ENCODE measurements at regions not wholly inside any gene's neighbourhood (a gene's known extent, or its start where the extent isn't known, plus 50 kb on each side); places are given as distances from the start of the nearest gene placed in this dataset.

GRCh38 chr6:14454473-14454775, 336.9 kb downstream of the CD83 start:
- no peak overlapping the region for H3K27ac ChIP-seq (replicated peaks in 1 of 4)
- no peaks in the 10 kb centered on the region for H3K9me3 ChIP-seq
- DNase-seq (ENCODE audit: extremely low spot score) = no peak
- 95% methylated on average over 4 of the region's 4 CpGs for WGBS
- no peaks in the 10 kb centered on the region for H3K27me3 ChIP-seq
- intact Hi-C loops (cut with DNase I) = no loop called here
- H3K4me3 ChIP-seq = no peak overlapping the region
- H3K4me1 ChIP-seq = peaks cover 41 to 65% (median 50%) of the 10 kb centered on the region in 4 donors
- TF ChIP-seq POLR2AphosphoS5 (IDR thresholded peaks at IDR 0.05) = no peak
- no peaks in the 10 kb centered on the region for H3K36me3 ChIP-seq

- no peaks in the 10 kb centered on the region for H3K9me3 ChIP-seq
- intact Hi-C loops (cut with DNase I) = no loop called here
- peaks cover 35 to 60% (median 50%) of the 10 kb centered on the region in 4 donors for H3K4me1 ChIP-seq
- DNase-seq (ENCODE audit: extremely low spot score) = no peak
- no peak overlapping the region for H3K27ac ChIP-seq (replicated peaks in 1 of 4)
- H3K27me3 ChIP-seq = no peaks in the 10 kb centered on the region
- no peaks in the 10 kb centered on the region for H3K36me3 ChIP-seq
- TF ChIP-seq POLR2AphosphoS5 (IDR thresholded peaks at IDR 0.05) (no peak), EP300 (IDR thresholded peaks at IDR 0.05) (no peak), POLR2A (IDR thresholded peaks at IDR 0.05; ENCODE audit: low read depth) (no peak)
- TF ChIP-seq, protein P1, sequence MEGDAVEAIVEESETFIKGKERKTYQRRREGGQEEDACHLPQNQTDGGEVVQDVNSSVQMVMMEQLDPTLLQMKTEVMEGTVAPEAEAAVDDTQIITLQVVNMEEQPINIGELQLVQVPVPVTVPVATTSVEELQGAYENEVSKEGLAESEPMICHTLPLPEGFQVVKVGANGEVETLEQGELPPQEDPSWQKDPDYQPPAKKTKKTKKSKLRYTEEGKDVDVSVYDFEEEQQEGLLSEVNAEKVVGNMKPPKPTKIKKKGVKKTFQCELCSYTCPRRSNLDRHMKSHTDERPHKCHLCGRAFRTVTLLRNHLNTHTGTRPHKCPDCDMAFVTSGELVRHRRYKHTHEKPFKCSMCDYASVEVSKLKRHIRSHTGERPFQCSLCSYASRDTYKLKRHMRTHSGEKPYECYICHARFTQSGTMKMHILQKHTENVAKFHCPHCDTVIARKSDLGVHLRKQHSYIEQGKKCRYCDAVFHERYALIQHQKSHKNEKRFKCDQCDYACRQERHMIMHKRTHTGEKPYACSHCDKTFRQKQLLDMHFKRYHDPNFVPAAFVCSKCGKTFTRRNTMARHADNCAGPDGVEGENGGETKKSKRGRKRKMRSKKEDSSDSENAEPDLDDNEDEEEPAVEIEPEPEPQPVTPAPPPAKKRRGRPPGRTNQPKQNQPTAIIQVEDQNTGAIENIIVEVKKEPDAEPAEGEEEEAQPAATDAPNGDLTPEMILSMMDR (IDR thresholded peaks at IDR 0.05) = no peak
- no peak overlapping the region for H3K4me3 ChIP-seq
- WGBS = 77% methylated on average over 3 of the region's 3 CpGs
Observed at GRCh38 chr6:14455427-14455826, 337.9 kb downstream of the CD83 start.

DNA sequence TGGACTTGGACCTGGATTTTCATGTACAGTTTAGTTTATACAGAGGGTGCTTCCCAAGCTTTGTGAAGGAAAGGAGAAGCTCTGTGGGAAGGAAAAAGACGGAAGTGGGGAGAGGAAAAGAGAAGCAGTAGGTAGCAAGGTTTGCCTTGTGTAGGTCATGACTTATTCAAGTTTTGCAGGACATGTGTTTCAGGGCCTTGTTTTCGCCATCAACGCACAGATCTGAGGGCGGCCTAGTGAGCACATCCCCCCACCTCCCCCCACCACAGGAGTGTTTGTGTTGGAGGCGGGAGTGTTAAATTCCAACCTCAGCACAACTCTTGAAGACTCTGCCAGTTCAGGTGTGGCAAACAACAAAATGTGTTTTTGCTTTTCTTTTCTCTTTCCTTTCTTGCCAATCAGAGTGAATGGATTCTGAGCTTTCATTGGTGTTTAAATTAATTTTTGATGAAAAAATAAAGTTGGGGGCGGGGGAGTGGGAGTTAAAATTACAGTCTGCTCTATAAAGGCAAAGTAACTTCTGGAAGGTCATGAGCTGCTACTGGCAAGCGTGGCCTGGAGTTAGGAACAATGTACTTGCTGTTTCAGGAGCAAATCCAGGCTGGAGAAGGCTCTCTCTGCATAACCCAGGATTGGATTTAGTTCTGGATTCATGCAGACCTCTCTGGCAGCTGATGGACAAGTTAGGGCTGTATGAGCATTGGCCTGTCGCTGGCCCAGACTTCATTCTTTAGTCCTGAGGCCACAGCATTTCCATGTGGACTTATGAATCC, 338.5 kb downstream of the CD83 start:
- TF ChIP-seq POLR2A (IDR thresholded peaks at IDR 0.05; ENCODE audit: low read depth) = no peak
- no peak for TF ChIP-seq EP300 (IDR thresholded peaks at IDR 0.05)
- no peak for TF ChIP-seq POLR2AphosphoS5 (IDR thresholded peaks at IDR 0.05)
- TF ChIP-seq, protein P1 (IDR thresholded peaks at IDR 0.05) = no peak
- no peaks in the 10 kb centered on the region for H3K27me3 ChIP-seq
- no peak overlapping the region for H3K27ac ChIP-seq (replicated peaks in 1 of 4)
- DNase-seq (ENCODE audit: extremely low spot score) = no peak
- H3K9me3 ChIP-seq = no peaks in the 10 kb centered on the region
- peaks cover 35 to 60% (median 50%) of the 10 kb centered on the region in 4 donors for H3K4me1 ChIP-seq
- 89% methylated on average over 8 of the region's 8 CpGs for WGBS
- no peak overlapping the region for H3K4me3 ChIP-seq
- intact Hi-C loops (cut with DNase I) = no loop called here
- H3K36me3 ChIP-seq = no peaks in the 10 kb centered on the region

- Histone ChIP-seq H3K9me3 (no peaks in the 10 kb centered on the region), H3K27ac (replicated peaks in 1 of 4) (no peak overlapping the region), H3K4me3 (no peak overlapping the region), H3K36me3 (no peaks in the 10 kb centered on the region), H3K27me3 (no peaks in the 10 kb centered on the region), H3K4me1 (peaks cover 35 to 60% (median 50%) of the 10 kb centered on the region in 4 donors)
- intact Hi-C loops (cut with DNase I) = no loop called here
- TF ChIP-seq, protein P1 (IDR thresholded peaks at IDR 0.05) = no peak
- TF ChIP-seq EP300 (IDR thresholded peaks at IDR 0.05) (no peak), POLR2A (IDR thresholded peaks at IDR 0.05; ENCODE audit: low read depth) (no peak), POLR2AphosphoS5 (IDR thresholded peaks at IDR 0.05) (no peak)
- WGBS = 72% methylated on average over 1 of the region's 1 CpG
- no peak for DNase-seq (ENCODE audit: extremely low spot score)
Observed at GRCh38 chr6:14456941-14457340, 339.4 kb downstream of the CD83 start.

DNA sequence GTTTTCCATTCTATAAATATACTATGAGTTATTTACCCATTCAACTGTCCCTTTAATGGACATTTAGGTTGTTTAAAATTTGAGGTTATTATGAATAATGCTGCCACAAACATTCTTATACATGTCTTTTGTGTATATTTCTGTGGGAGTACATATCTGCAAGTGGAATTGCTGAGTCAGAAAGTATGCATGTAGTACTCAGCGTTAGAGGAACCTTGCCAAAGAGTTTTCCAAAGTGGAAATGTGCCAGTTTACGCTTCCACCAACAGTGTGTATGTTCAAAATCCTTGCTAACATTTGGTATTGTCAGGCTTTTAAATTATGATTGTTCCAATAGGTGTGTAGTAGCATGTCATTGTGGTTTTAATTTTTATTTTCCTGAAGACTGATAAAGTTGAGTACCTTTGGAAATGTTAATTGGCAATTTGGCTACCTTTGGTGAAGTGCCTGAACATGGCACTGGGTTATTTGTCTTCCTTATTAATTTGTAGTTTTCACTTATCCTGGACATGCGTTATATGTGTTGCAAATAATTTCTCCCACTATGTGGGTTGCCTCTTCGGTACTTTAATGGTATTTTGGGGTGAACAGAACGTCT, 341.2 kb downstream of the CD83 start:
- no peak overlapping the region for H3K4me3 ChIP-seq
- peak overlapping the region in 1 of 4 donors; percentile 34 for H3K27ac ChIP-seq (replicated peaks in 1 of 4)
- no peaks in the 10 kb centered on the region for H3K27me3 ChIP-seq
- no peak for TF ChIP-seq POLR2A (IDR thresholded peaks at IDR 0.05; ENCODE audit: low read depth)
- TF ChIP-seq, protein P1 (IDR thresholded peaks at IDR 0.05) = no peak
- no peak for TF ChIP-seq EP300 (IDR thresholded peaks at IDR 0.05)
- TF ChIP-seq POLR2AphosphoS5 (IDR thresholded peaks at IDR 0.05) = peak in 1 of 2 donors; percentile 71
- H3K4me1 ChIP-seq = peaks cover 35 to 51% (median 42%) of the 10 kb centered on the region in 4 donors
- DNase-seq (ENCODE audit: extremely low spot score) = no peak
- intact Hi-C loops (cut with DNase I) = no loop called here
- 59% methylated on average over 5 of the region's 5 CpGs for WGBS
- H3K36me3 ChIP-seq = no peaks in the 10 kb centered on the region
- H3K9me3 ChIP-seq = no peaks in the 10 kb centered on the region
